Ascending aorta (tissue), 2 donors: ENCODE measurements at regions not wholly inside any gene's neighbourhood (a gene's known extent, or its start where the extent isn't known, plus 50 kb on each side); places are given as distances from the start of the nearest gene placed in this dataset.

Source experiments
- DNase-seq, 2 donors: peaks; one replicate each; pipeline ENCODE4 v3.0.0-alpha.2; 2019; ENCODE audit warnings: low spot score in 2 of 2
- H3K27ac ChIP-seq, 2 donors: fragments of 200-600 bp; sonication (generic); one replicate each; pipeline ENCODE4 v1.5.1; 2016 to 2017; ENCODE audit warnings: mild to moderate bottlenecking in 1 of 2
- H3K27me3 ChIP-seq: fragments of 200-600 bp; sonication (generic); one replicate; pipeline ENCODE4 v1.5.1; 2017
- H3K36me3 ChIP-seq, 2 donors: fragments of 200-600 bp; sonication (generic); one replicate each; pipeline ENCODE4 v1.5.1; 2016
- H3K4me1 ChIP-seq, 2 donors: fragments of 200-600 bp; sonication (generic); one replicate each; pipeline ENCODE4 v1.5.1; 2016 to 2017; ENCODE audit warnings: mild to moderate bottlenecking in 1 of 2
- H3K4me3 ChIP-seq, 2 donors: fragments of 200-600 bp; sonication (generic); one replicate each; pipeline ENCODE4 v1.5.1; 2016 to 2017; ENCODE audit warnings: mild to moderate bottlenecking in 1 of 2
- H3K9me3 ChIP-seq, 2 donors: fragments of 200-600 bp; sonication (generic); one replicate each; pipeline ENCODE4 v1.5.1; 2016
- intact Hi-C: fragments of 100-400 bp; cut with DNase I; formaldehyde crosslinking; loops from one replicate; pipeline ENCODE4 v1.15.1; 2023
- TF ChIP-seq, protein P1 (sequence below), 3 experiments: fragments of 200-600 bp in 2 of 3; fragments of 450-650 bp in 1 of 3; sonication (generic) in 2 of 3; IDR thresholded peaks; one replicate each; pipeline ENCODE4 v1.5.1; 2016 to 2019; ENCODE audit warnings: antibody characterized with exemption in 3 of 3, mild to moderate bottlenecking in 1 of 3, moderate library complexity in 1 of 3

DNA sequence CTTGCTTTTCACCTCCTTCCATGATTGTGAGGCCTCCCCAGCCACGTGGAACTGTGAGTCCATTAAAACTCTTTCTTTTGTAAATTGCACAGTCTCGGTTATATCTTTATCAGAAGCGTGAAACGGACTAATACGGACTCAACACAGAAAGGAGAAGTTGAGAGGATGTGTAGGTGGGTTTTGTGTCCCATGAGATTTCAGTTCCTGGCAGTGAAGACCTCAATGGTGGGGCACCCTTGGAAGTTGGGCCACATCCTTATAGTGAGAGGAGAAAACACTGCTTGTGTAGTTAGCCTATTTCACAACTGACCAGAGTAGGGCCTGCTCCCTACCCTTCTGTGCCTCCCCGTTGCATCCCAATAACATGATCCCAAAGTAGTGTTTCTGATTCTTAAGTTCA, 98.9 kb upstream of the TNC start:
- Histone ChIP-seq H3K4me1 (no peaks in the 10 kb centered on the region), H3K27me3 (no peaks in the 10 kb centered on the region), H3K36me3 (no peaks in the 10 kb centered on the region), H3K4me3 (no peak overlapping the region), H3K9me3 (no peaks in the 10 kb centered on the region), H3K27ac (no peak overlapping the region)
- no peak for DNase-seq
- TF ChIP-seq, protein P1, sequence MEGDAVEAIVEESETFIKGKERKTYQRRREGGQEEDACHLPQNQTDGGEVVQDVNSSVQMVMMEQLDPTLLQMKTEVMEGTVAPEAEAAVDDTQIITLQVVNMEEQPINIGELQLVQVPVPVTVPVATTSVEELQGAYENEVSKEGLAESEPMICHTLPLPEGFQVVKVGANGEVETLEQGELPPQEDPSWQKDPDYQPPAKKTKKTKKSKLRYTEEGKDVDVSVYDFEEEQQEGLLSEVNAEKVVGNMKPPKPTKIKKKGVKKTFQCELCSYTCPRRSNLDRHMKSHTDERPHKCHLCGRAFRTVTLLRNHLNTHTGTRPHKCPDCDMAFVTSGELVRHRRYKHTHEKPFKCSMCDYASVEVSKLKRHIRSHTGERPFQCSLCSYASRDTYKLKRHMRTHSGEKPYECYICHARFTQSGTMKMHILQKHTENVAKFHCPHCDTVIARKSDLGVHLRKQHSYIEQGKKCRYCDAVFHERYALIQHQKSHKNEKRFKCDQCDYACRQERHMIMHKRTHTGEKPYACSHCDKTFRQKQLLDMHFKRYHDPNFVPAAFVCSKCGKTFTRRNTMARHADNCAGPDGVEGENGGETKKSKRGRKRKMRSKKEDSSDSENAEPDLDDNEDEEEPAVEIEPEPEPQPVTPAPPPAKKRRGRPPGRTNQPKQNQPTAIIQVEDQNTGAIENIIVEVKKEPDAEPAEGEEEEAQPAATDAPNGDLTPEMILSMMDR (IDR thresholded peaks at IDR 0.05), result no peak
- intact Hi-C loops, result no loop called here

DNA sequence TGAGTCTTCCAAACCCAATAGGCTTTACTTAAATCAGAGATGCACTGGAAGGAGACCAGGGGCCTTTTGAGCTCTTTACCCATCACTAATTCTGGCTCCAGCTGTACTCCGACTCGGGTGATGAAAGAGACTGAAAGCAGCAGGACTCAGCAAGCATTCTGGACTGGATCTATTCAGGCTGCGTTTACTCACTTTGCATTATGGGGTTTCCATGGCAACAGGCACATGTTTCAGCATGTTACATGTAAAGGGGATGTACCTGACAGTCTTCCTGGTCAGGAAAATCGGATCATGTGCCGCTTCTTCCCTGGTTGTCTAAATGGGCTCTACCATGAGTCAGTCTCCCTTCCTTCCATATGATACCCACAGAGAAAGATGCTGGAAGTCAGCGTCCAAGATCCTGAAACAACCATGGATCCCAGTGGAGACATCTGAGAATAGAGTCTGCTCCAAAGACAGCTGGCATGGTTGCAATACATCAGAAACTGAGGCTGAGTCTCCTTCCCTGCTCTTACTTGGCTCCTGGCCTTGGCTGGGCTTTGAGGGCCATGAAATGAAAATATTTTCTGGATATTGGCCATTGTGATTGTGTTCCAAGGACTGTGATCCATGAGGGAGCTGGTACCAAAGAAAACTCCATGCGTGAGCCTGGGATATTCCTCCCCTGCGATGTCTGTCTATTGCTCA, 102.5 kb upstream of the TNC start:
- H3K27me3 ChIP-seq, result no peaks in the 10 kb centered on the region
- intact Hi-C loops, result no loop called here
- H3K36me3 ChIP-seq, result no peaks in the 10 kb centered on the region
- TF ChIP-seq, protein P1 (IDR thresholded peaks at IDR 0.05), result no peak
- H3K27ac ChIP-seq, result no peak overlapping the region
- no peaks in the 10 kb centered on the region for H3K4me1 ChIP-seq
- H3K9me3 ChIP-seq, result no peaks in the 10 kb centered on the region
- H3K4me3 ChIP-seq, result no peak overlapping the region
- DNase-seq, result no peak

DNA sequence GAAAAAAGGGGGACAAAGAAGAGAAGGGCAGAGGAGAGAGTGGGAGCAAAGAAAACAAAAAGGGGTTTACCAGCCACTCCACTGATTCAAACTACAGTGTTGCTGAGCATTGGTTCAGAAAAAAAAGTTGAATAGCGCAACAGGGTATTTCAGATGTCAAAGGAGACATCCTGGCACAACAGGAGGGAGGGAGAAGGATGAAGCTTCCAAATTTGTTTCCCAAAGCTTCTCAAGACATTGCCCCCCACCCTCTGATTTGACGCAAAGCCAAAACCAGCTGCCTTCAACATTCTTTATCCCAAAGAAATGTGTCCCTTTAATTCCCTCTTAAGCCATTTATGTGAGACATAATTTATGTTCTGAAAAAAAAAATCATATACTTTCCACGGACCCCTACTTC, 105.5 kb upstream of the TNC start:
- no peaks in the 10 kb centered on the region for H3K4me1 ChIP-seq
- H3K27me3 ChIP-seq, result no peaks in the 10 kb centered on the region
- TF ChIP-seq, protein P1 (IDR thresholded peaks at IDR 0.05), result no peak
- no peaks in the 10 kb centered on the region for H3K36me3 ChIP-seq
- no peak overlapping the region for H3K27ac ChIP-seq
- no peak for DNase-seq
- intact Hi-C loops, result no loop called here
- H3K4me3 ChIP-seq, result no peak overlapping the region
- no peaks in the 10 kb centered on the region for H3K9me3 ChIP-seq

DNA sequence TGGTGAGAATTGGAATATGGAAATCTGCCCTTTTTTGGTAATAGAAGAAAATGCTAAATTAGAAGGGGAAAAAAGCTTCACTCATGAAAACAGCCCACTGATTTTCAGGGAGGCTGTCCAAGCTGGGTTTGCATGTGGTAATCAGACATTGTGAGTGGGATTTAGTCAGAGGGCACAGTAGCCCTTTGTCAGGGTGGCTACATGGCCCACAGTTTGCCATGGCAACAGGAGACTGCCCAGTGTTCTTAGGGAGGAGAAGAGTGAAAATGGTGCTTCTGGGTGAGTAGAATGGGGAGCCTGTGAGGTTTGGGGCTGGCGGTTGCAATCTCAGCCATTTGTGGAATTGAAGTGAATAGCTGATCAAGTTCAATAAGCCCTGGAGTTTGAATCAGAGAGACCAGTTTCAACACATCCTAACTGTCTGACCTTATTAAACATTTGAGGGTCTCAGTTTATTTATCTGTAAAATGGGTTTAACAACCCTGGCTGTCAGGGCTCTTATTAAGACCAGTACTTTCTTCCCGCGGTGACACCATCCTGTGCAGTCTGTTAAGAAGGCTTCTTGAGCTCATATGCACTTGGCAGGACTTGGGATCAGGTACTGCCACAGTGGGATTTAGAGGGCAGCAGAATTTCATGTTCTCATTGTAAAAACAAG, 107.6 kb upstream of the TNC start:
- no peaks in the 10 kb centered on the region for H3K4me1 ChIP-seq
- no peak overlapping the region for H3K4me3 ChIP-seq
- H3K36me3 ChIP-seq, result no peaks in the 10 kb centered on the region
- H3K27ac ChIP-seq, result no peak overlapping the region
- TF ChIP-seq, protein P1 (IDR thresholded peaks at IDR 0.05), result no peak
- H3K9me3 ChIP-seq, result no peaks in the 10 kb centered on the region
- H3K27me3 ChIP-seq, result no peaks in the 10 kb centered on the region
- DNase-seq, result no peak
- intact Hi-C loops, result no loop called here

DNA sequence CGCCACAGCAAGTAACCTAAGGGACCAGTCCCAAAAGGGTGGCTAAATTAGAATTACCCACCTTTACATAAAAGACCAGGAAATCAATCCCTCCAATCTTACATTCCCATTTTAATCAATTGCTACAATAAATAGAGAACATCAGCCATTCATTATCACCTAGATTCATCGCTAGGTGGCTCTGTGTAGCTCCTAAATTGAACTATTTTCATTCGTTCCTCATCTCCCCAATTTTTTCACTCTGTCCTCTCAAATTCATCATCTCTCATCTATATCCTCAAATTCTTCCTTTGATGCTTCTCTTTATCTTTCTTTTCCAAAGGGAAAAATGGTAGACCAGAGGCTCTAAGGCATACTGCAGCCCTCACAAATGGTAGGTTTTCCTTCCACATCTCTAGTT, 108.2 kb upstream of the TNC start:
- TF ChIP-seq, protein P1 (IDR thresholded peaks at IDR 0.05), result no peak
- Histone ChIP-seq H3K27me3 (no peaks in the 10 kb centered on the region), H3K9me3 (no peaks in the 10 kb centered on the region), H3K27ac (no peak overlapping the region), H3K4me1 (no peaks in the 10 kb centered on the region), H3K4me3 (no peak overlapping the region), H3K36me3 (no peaks in the 10 kb centered on the region)
- DNase-seq, result no peak
- intact Hi-C loops, result no loop called here
